ENCODE measurements at regions not wholly inside any gene's neighbourhood (a gene's known extent, or its start where the extent isn't known, plus 50 kb on each side); places are given as distances from the start of the nearest gene placed in this dataset.
"Not testable (repeated sequence)": the region's sequence is repeated elsewhere in the genome, so short reads cannot be mapped to it uniquely, and the experiment has no call there.

- Histone ChIP-seq H3K27ac (ENCODE audit: low read depth, low read length, poor library complexity, severe bottlenecking) (no peak overlapping the region), H3K36me3 (ENCODE audit: insufficient read depth, low read length) (no peaks in the 10 kb centered on the region), H3F3A (ENCODE audit: insufficient read depth, low read length) (no peaks in the 10 kb centered on the region), H3K27me3 (ENCODE audit: insufficient read depth, low read length) (no peaks in the 10 kb centered on the region), H2AFZ (ENCODE audit: low read length) (no peak overlapping the region), H3K79me2 (ENCODE audit: insufficient read depth, low read length) (no peaks in the 10 kb centered on the region), H3K9me3 (ENCODE audit: low read length) (no peaks in the 10 kb centered on the region), H3K9me2 (ENCODE audit: low read depth, low read length) (no peaks in the 10 kb centered on the region), H3K9ac (ENCODE audit: low read length) (no peak overlapping the region), H3K4me2 (ENCODE audit: low read length) (no peak overlapping the region), H3K4me3 (ENCODE audit: low read depth, low read length, poor library complexity, severe bottlenecking) (no peak overlapping the region), H4K20me1 (ENCODE audit: insufficient read depth, low read length) (no peaks in the 10 kb centered on the region), H3K4me1 (ENCODE audit: insufficient read depth, low read length, severe bottlenecking) (no peaks in the 10 kb centered on the region)
- TF ChIP-seq EZH2 (IDR thresholded peaks at IDR 0.05; ENCODE audit: borderline replicate concordance, low read length) = no peak
- TF ChIP-seq, protein P1, sequence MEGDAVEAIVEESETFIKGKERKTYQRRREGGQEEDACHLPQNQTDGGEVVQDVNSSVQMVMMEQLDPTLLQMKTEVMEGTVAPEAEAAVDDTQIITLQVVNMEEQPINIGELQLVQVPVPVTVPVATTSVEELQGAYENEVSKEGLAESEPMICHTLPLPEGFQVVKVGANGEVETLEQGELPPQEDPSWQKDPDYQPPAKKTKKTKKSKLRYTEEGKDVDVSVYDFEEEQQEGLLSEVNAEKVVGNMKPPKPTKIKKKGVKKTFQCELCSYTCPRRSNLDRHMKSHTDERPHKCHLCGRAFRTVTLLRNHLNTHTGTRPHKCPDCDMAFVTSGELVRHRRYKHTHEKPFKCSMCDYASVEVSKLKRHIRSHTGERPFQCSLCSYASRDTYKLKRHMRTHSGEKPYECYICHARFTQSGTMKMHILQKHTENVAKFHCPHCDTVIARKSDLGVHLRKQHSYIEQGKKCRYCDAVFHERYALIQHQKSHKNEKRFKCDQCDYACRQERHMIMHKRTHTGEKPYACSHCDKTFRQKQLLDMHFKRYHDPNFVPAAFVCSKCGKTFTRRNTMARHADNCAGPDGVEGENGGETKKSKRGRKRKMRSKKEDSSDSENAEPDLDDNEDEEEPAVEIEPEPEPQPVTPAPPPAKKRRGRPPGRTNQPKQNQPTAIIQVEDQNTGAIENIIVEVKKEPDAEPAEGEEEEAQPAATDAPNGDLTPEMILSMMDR (IDR thresholded peaks at IDR 0.05; ENCODE audit: low read length) = no peak
Observed at GRCh38 chr5:166910995-166911394, 1380.5 kb upstream of the WWC1 start.

DNA sequence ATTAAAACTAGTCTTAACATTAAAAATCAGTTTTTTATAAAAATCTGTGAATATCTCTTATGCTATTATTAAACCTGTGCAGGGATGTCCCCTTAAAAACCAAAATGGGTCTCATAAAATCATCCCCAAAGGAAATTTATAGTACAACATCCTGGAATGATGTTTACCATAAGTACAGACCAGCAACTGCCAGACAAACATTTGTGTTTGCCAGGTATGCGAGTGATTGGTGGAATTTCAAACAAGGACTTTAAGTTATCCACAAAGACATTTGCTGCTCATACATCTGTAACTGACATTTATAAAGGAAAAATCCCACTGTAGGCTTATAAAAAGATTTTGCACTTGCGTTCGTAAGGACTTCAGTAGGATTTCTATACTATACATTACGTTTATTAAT, 1375.4 kb upstream of the WWC1 start:
- Histone ChIP-seq H3K4me3 (ENCODE audit: low read depth, low read length, poor library complexity, severe bottlenecking) (no peak overlapping the region), H2AFZ (ENCODE audit: low read length) (no peak overlapping the region), H3K36me3 (ENCODE audit: insufficient read depth, low read length) (no peaks in the 10 kb centered on the region), H3K79me2 (ENCODE audit: insufficient read depth, low read length) (no peaks in the 10 kb centered on the region), H3K27me3 (ENCODE audit: insufficient read depth, low read length) (no peaks in the 10 kb centered on the region), H3K4me1 (ENCODE audit: insufficient read depth, low read length, severe bottlenecking) (no peaks in the 10 kb centered on the region), H3K9me2 (ENCODE audit: low read depth, low read length) (no peaks in the 10 kb centered on the region), H3F3A (ENCODE audit: insufficient read depth, low read length) (no peaks in the 10 kb centered on the region), H3K9me3 (ENCODE audit: low read length) (no peaks in the 10 kb centered on the region), H4K20me1 (ENCODE audit: insufficient read depth, low read length) (no peaks in the 10 kb centered on the region), H3K4me2 (ENCODE audit: low read length) (no peak overlapping the region), H3K27ac (ENCODE audit: low read depth, low read length, poor library complexity, severe bottlenecking) (no peak overlapping the region), H3K9ac (ENCODE audit: low read length) (no peak overlapping the region)
- TF ChIP-seq EZH2 (IDR thresholded peaks at IDR 0.05; ENCODE audit: borderline replicate concordance, low read length) = no peak
- TF ChIP-seq, protein P1 (IDR thresholded peaks at IDR 0.05; ENCODE audit: low read length) = no peak

- Histone ChIP-seq H3K27me3 (ENCODE audit: insufficient read depth, low read length) (no peaks in the 10 kb centered on the region), H3K4me3 (ENCODE audit: low read depth, low read length, poor library complexity, severe bottlenecking) (no peak overlapping the region), H3K27ac (ENCODE audit: low read depth, low read length, poor library complexity, severe bottlenecking) (no peak overlapping the region), H3K36me3 (ENCODE audit: insufficient read depth, low read length) (no peaks in the 10 kb centered on the region), H4K20me1 (ENCODE audit: insufficient read depth, low read length) (no peaks in the 10 kb centered on the region), H3K9ac (ENCODE audit: low read length) (no peak overlapping the region), H3K9me3 (ENCODE audit: low read length) (no peaks in the 10 kb centered on the region), H3K4me1 (ENCODE audit: insufficient read depth, low read length, severe bottlenecking) (no peaks in the 10 kb centered on the region), H2AFZ (ENCODE audit: low read length) (no peak overlapping the region), H3K79me2 (ENCODE audit: insufficient read depth, low read length) (no peaks in the 10 kb centered on the region), H3K9me2 (ENCODE audit: low read depth, low read length) (no peaks in the 10 kb centered on the region), H3K4me2 (ENCODE audit: low read length) (no peak overlapping the region), H3F3A (ENCODE audit: insufficient read depth, low read length) (no peaks in the 10 kb centered on the region)
- TF ChIP-seq, protein P1 (IDR thresholded peaks at IDR 0.05; ENCODE audit: low read length) = no peak
- TF ChIP-seq EZH2 (IDR thresholded peaks at IDR 0.05; ENCODE audit: borderline replicate concordance, low read length) = no peak
Observed at GRCh38 chr5:166926138-166926537, 1365.3 kb upstream of the WWC1 start.

DNA sequence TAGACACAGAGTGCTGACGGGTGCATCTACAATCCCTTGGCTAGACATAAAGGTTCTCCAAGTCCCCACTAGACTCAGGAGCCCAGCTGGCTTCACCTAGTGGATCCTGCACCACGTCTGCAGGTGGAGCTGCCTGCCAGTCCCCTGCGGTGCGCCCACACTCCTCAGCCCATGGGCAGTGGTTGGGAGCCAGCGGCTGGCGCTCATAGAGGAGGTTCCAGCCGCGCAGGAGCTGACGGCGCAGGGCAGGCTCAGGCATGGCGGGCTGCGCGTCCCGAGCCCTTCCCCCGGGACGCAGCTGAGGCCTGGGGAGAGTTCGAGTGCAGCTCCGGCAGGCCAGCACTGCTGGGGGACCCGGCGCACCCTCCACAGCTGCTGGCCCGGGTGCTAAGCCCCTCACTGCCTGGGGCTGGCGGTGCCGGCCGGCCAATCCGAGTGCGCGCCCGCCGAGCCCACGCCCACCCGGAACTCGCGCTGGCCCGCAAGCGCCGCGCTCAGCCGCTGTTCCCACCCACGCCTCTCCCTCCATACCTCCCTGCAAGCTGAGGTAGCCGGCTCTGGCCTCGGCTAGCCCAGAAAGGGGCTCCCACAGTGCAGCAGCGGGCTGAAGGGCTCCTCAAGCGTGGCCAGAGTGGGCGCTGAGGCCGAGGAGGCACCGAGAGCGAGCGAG, 1364.5 kb upstream of the WWC1 start:
- not testable (repeated sequence) for H3K9me2 ChIP-seq (ENCODE audit: low read depth, low read length); H3K79me2 ChIP-seq (ENCODE audit: insufficient read depth, low read length); H3K27me3 ChIP-seq (ENCODE audit: insufficient read depth, low read length); H3K9me3 ChIP-seq (ENCODE audit: low read length); H3K9ac ChIP-seq (ENCODE audit: low read length); H3K4me2 ChIP-seq (ENCODE audit: low read length); H3K4me1 ChIP-seq (ENCODE audit: insufficient read depth, low read length, severe bottlenecking); H2AFZ ChIP-seq (ENCODE audit: low read length); H4K20me1 ChIP-seq (ENCODE audit: insufficient read depth, low read length); H3F3A ChIP-seq (ENCODE audit: insufficient read depth, low read length); H3K27ac ChIP-seq (ENCODE audit: low read depth, low read length, poor library complexity, severe bottlenecking); H3K36me3 ChIP-seq (ENCODE audit: insufficient read depth, low read length); H3K4me3 ChIP-seq (ENCODE audit: low read depth, low read length, poor library complexity, severe bottlenecking)
